Heart left ventricle (tissue), 13 donors: ENCODE measurements at regions not wholly inside any gene's neighbourhood (a gene's known extent, or its start where the extent isn't known, plus 50 kb on each side); places are given as distances from the start of the nearest gene placed in this dataset.

Experiments
- CTCF ChIP-seq, 12 donors: fragments of 200-600 bp; sonication (generic) in 4 of 12; IDR thresholded peaks; one replicate each; pipeline versions ENCODE4 v1.5.0 to v1.8.0; 2018 to 2022; ENCODE audit warnings: antibody characterized with exemption in 12 of 12, mild to moderate bottlenecking in 5 of 12
- POLR2A ChIP-seq, 2 donors: fragments of 450-650 bp; IDR thresholded peaks; one replicate each; pipeline ENCODE4 v1.6.1; 2017; ENCODE audit warnings: antibody characterized with exemption in 2 of 2, mild to moderate bottlenecking in 2 of 2, moderate library complexity in 2 of 2
- donor health status: ischemic (EF 13 %, LVEDD 7.1; RV severe dilation, severe dysfunction).
- donor health status: DM: no; HTN: yes; CAD: no.
- donor health status: DM: no; HTN: no; CAD: no.
- donor health status: ischemic (EF 25% LVEDD 6.9; RV normal size, moderate dysfunction).
- donor health status: ischemic (EF 25% LVEDD 5.7; RV mildly dilated, moderate dysfunction).
- donor health status: ischemic (EF 35%, LVEDD 5.7; RV mildly dilated, moderate dysfunction).
- donor health status: nonischemic (EF 11% LVEDD 7.7; RV severe dilation, severe dysfunction).
- donor health status: DM: yes; HTN: yes; CAD: no.
- donor health status: PGD.
- donor health status: ischemic (EF 29% LVEDD 5.4; RV normal size, mild dysfunction).
- donor health status: nonischemic (EF 23%, LVEDD 6.1; RV moderate dilation, normal function).

GRCh38 chr16:55014022-55014421 is 83.4 kb downstream of the IRX5 start:
- TF ChIP-seq CTCF (IDR thresholded peaks at IDR 0.05) (no peak), POLR2A (IDR thresholded peaks at IDR 0.05) (no peak)
